BE2C (cell line): ENCODE measurements at regions not wholly inside any gene's neighbourhood (a gene's known extent, or its start where the extent isn't known, plus 50 kb on each side); places are given as distances from the start of the nearest gene placed in this dataset.

Source experiments
- DNase-seq: peaks from one replicate; pipeline ENCODE4 v3.0.0-alpha.2; 2020
- H3K27me3 ChIP-seq: fragments of 250-450 bp; sonication (Bioruptor Pico); 2 replicates; pipeline ENCODE4 v1.5.1; 2020; ENCODE audit warnings: mild to moderate bottlenecking
- H3K36me3 ChIP-seq: fragments of 250-450 bp; sonication (Bioruptor Pico); 2 replicates; pipeline ENCODE4 v1.5.1; 2020; ENCODE audit warnings: mild to moderate bottlenecking
- H3K4me1 ChIP-seq: fragments of 250-450 bp; sonication (Bioruptor Pico); 2 replicates; pipeline ENCODE4 v1.5.1; 2020
- H3K4me3 ChIP-seq: 2 replicates; pipeline ENCODE4 v1.5.1; 2011; ENCODE audit warnings: low read depth, low read length
- H3K9me3 ChIP-seq: fragments of 250-450 bp; sonication (Bioruptor Pico); 2 replicates; pipeline ENCODE4 v1.5.1; 2020
- TF ChIP-seq, protein P1 (sequence below): IDR thresholded peaks from 2 replicates; pipeline ENCODE4 v1.5.1; 2012; ENCODE audit warnings: mild to moderate bottlenecking, low read depth, low read length

GRCh38 chr2:223501641-223502040 is 100.5 kb downstream of the SCG2 start:
- DNase-seq = no peak
- TF ChIP-seq, protein P1, sequence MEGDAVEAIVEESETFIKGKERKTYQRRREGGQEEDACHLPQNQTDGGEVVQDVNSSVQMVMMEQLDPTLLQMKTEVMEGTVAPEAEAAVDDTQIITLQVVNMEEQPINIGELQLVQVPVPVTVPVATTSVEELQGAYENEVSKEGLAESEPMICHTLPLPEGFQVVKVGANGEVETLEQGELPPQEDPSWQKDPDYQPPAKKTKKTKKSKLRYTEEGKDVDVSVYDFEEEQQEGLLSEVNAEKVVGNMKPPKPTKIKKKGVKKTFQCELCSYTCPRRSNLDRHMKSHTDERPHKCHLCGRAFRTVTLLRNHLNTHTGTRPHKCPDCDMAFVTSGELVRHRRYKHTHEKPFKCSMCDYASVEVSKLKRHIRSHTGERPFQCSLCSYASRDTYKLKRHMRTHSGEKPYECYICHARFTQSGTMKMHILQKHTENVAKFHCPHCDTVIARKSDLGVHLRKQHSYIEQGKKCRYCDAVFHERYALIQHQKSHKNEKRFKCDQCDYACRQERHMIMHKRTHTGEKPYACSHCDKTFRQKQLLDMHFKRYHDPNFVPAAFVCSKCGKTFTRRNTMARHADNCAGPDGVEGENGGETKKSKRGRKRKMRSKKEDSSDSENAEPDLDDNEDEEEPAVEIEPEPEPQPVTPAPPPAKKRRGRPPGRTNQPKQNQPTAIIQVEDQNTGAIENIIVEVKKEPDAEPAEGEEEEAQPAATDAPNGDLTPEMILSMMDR = no peak
- Histone ChIP-seq H3K9me3 (no peaks in the 10 kb centered on the region), H3K4me1 (peaks cover 19% of the 10 kb centered on the region), H3K36me3 (no peaks in the 10 kb centered on the region), H3K4me3 (no peak overlapping the region), H3K27me3 (no peaks in the 10 kb centered on the region)

DNA sequence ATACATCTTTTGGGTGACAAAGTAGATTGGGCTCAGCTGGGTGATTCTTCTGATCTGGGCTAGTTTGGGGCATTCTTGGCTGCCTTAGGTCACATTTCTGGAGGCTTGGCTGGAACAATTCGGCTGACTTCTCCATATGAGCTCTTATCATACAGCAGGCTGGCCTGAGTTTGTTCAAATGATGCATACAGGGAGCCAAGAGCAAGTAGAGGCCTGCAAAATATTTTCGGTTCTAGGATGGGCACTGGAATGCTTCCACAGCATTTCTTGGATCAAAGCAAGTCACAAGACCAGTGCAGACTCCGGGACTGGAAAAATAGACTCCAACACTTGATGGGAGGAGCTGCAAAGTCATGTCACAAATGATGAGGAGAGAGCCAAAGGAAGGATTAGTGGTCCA is 98.4 kb downstream of the SCG2 start:
- H3K4me1 ChIP-seq = peaks cover 19% of the 10 kb centered on the region
- DNase-seq = no peak
- TF ChIP-seq, protein P1 = no peak
- no peaks in the 10 kb centered on the region for H3K27me3 ChIP-seq
- no peak overlapping the region for H3K4me3 ChIP-seq
- no peaks in the 10 kb centered on the region for H3K36me3 ChIP-seq
- no peaks in the 10 kb centered on the region for H3K9me3 ChIP-seq

DNA sequence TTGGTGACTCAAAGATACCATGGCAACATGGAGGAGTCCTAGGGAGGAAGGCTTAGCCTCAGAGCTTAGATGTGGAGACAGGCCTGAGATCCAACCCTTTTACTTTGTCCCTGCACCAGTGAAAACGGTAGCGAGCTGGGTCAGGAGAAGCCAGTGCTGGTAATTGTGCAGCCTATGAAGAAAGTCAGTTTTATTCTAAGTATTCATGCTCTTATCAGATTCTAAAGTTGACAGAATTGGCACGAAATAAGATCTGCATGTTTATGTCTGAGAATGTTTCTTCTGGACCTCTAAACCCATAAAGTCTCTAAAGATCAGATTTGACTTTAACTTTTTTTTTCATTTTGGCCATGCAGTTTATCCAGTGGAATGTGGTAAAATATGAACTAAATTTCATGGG is 93.8 kb downstream of the SCG2 start:
- peaks cover 4% of the 10 kb centered on the region; the same call in 1 of the 2 replicates for H3K4me1 ChIP-seq
- TF ChIP-seq, protein P1 = no peak
- H3K4me3 ChIP-seq = no peak overlapping the region
- no peaks in the 10 kb centered on the region for H3K9me3 ChIP-seq
- DNase-seq = no peak
- H3K27me3 ChIP-seq = no peaks in the 10 kb centered on the region
- no peaks in the 10 kb centered on the region for H3K36me3 ChIP-seq

DNA sequence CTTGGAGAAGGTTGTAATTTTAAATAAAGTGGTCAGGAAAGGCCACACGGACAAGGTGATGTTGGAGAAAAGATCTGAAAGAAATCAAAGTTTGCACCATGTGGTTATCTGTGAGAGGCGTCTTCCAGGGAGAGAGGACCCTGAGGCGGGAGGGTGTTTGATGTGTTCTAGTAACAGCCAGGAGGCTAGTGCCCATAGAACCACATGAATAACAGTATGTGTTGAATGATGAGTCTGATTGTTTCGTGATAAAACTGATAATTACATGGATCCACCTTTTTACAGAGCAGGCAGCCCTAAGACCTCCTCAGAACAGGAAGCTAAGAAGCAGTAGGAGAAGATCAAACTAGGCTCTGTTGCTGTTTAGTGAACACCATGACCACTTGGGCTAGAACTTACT is 91.4 kb downstream of the SCG2 start:
- TF ChIP-seq, protein P1 = no peak
- no peaks in the 10 kb centered on the region for H3K9me3 ChIP-seq
- no peaks in the 10 kb centered on the region for H3K27me3 ChIP-seq
- H3K4me1 ChIP-seq = peaks cover 4% of the 10 kb centered on the region; the same call in 1 of the 2 replicates
- no peaks in the 10 kb centered on the region for H3K36me3 ChIP-seq
- no peak for DNase-seq
- no peak overlapping the region for H3K4me3 ChIP-seq

DNA sequence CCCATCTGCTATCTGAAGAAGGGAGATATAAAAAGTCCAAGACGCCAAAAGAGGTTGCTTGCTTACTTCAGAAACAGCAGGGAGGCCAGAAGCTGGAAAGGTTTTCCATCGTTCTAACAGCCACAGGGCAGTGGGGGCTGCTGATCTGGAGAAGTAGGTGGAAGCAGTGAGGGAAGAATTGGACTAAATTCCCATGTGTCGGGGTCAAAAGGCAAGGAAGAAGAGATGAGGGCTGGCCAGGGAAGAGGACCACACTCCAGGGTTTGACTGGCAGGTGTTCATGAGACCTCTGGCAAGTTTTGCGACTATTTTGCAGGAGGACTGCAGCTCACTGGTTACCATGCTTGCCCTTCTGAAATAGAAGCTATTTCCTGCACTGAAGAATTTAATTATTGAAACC is 91.0 kb downstream of the SCG2 start:
- no peak for DNase-seq
- Histone ChIP-seq H3K27me3 (no peaks in the 10 kb centered on the region), H3K36me3 (no peaks in the 10 kb centered on the region), H3K4me3 (no peak overlapping the region), H3K4me1 (peaks cover 4% of the 10 kb centered on the region; the same call in 1 of the 2 replicates), H3K9me3 (no peaks in the 10 kb centered on the region)
- TF ChIP-seq, protein P1 = no peak

DNA sequence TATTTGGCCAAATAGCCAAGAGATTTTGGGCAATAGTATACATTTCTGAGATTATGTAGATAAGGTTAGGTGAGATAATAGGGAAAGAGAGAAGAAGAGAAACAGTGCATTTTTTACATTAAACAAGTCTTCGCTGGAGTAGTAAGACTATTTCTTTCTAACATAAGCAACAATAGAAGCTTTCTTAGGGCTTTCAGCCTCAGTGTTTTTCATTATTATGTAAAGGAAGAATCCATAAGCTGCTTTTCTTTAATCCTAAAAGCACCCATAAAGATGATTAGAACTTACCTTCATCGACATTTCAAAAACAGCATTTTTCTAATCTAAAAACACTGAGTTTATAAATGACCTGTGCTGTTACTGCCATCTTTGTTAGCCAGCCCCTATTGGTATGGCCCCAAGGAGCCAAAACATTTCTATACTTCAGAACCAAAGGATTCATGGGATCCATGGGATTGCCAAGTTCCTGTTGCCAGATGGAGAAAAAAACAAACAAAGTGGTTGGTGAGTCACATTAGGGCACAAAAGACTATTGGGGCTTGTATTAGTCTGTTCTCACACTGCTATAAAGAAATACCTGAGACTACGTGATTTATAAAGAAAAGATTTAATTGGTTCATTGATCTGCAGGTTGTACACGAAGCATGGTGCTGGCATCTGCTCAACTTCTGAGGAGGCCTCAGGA is 88.2 kb downstream of the SCG2 start:
- TF ChIP-seq, protein P1 = no peak
- DNase-seq = no peak
- Histone ChIP-seq H3K27me3 (no peaks in the 10 kb centered on the region), H3K4me3 (no peak overlapping the region), H3K36me3 (no peaks in the 10 kb centered on the region), H3K9me3 (no peaks in the 10 kb centered on the region), H3K4me1 (peaks cover 4% of the 10 kb centered on the region; the same call in 1 of the 2 replicates)
